GM21390 (cell line): ENCODE measurements at regions not wholly inside any gene's neighbourhood (a gene's known extent, or its start where the extent isn't known, plus 50 kb on each side); places are given as distances from the start of the nearest gene placed in this dataset.

Source experiments
- ATAC-seq: cut with Tn5 transposase; IDR thresholded peaks from one replicate; pipeline ENCODE4 v1.9.1; 2021; ENCODE audit not compliant: unreplicated experiment

GRCh38 chr10:110413049-110413783 lies 84.5 kb upstream of the DUSP5 start:
- no peak for ATAC-seq

GRCh38 chr10:110413903-110414547 lies 83.7 kb upstream of the DUSP5 start:
- ATAC-seq = peak; percentile 11

- peak; percentile 74 for ATAC-seq
Measured at GRCh38 chr10:110414548-110415309, 83.0 kb upstream of the DUSP5 start.

- ATAC-seq = no peak
Measured at GRCh38 chr10:110415809-110416208, 81.9 kb upstream of the DUSP5 start.

GRCh38 chr10:110416776-110417711 lies 80.7 kb upstream of the DUSP5 start:
- ATAC-seq = no peak

- ATAC-seq = no peak
Measured at GRCh38 chr10:110418218-110418617, 79.5 kb upstream of the DUSP5 start.

- no peak for ATAC-seq
Measured at GRCh38 chr10:110419265-110419664, 78.4 kb upstream of the DUSP5 start.

GRCh38 chr10:110420401-110421193 lies 77.1 kb upstream of the DUSP5 start:
- no peak for ATAC-seq

GRCh38 chr10:110421512-110422138 lies 76.1 kb upstream of the DUSP5 start:
- ATAC-seq = no peak

GRCh38 chr10:110422548-110422947 lies 75.2 kb upstream of the DUSP5 start:
- ATAC-seq = no peak

- no peak for ATAC-seq
Measured at GRCh38 chr10:110423650-110424049, 74.1 kb upstream of the DUSP5 start.

- ATAC-seq = peak; percentile 65
Measured at GRCh38 chr10:110425684-110426293, 71.9 kb upstream of the DUSP5 start.

- ATAC-seq = no peak
Measured at GRCh38 chr10:110426294-110427181, 71.2 kb upstream of the DUSP5 start.

GRCh38 chr10:110429301-110429700 lies 68.4 kb upstream of the DUSP5 start:
- no peak for ATAC-seq

- no peak for ATAC-seq
Measured at GRCh38 chr10:110430340-110431273, 67.1 kb upstream of the DUSP5 start.

- ATAC-seq = no peak
Measured at GRCh38 chr10:110431659-110432058, 66.0 kb upstream of the DUSP5 start.

- no peak for ATAC-seq
Measured at GRCh38 chr10:110432084-110432483, 65.6 kb upstream of the DUSP5 start.
